Activated T-helper 1 cell treated with anti-CD3 and anti-CD28 coated beads, Interleukin-12 subunit alpha, Interleukin-12 subunit beta, Interleukin-2, Interleukin-4 antibody, amounts not matched to agents 30 ng/mL and 10 ng/mL and 1 ng/mL, durations not matched to agents 14 hours and 24 hours and 36 hours (primary cell): ENCODE measurements at regions not wholly inside any gene's neighbourhood (a gene's known extent, or its start where the extent isn't known, plus 50 kb on each side); places are given as distances from the start of the nearest gene placed in this dataset.

ENCODE experiments used
- DNase-seq: peaks from one replicate; pipeline ENCODE4 v3.0.0; 2021; ENCODE audit warnings: low spot score
- H3K27ac Mint-ChIP-seq: one replicate; pipeline ENCODE4 v1.8.0; 2021; ENCODE audit warnings: mild to moderate bottlenecking, mixed read lengths
- H3K27me3 Mint-ChIP-seq: one replicate; pipeline ENCODE4 v1.8.0; 2022; ENCODE audit warnings: mild to moderate bottlenecking, moderate library complexity, mixed read lengths; ENCODE audit not compliant: insufficient read depth
- H3K36me3 Mint-ChIP-seq: one replicate; pipeline ENCODE4 v1.8.0; 2021; ENCODE audit warnings: low read depth, mixed read lengths
- H3K4me1 Mint-ChIP-seq: one replicate; pipeline ENCODE4 v1.8.0; 2021; ENCODE audit warnings: low read depth, mixed read lengths
- H3K4me3 Mint-ChIP-seq: one replicate; pipeline ENCODE4 v1.8.0; 2021; ENCODE audit warnings: mild to moderate bottlenecking, moderate library complexity, mixed read lengths
- H3K9me3 Mint-ChIP-seq: one replicate; pipeline ENCODE4 v1.8.0; 2021; ENCODE audit warnings: mixed read lengths
- intact Hi-C: fragments of 100-400 bp; cut with micrococcal nuclease; formaldehyde crosslinking; loops from one replicate; pipeline ENCODE4 v1.15.1; 2024

DNA sequence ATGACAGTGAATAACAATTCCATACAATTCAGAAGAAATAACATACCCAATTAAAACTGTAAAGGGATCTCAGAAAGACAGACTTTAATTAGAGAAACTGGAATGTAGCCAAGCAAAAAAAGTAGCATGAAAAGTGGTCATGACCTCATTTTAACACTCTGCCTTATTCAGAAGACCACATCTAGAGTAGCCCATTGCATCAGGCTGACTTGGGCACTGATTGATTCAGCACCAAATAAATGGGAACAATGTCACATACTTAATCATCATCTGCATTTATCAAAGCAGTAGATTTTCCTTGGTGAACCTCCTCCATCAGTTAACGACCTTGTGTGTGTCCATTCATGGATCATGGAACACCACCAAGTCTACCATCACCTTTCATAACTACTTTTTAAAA lies 992.1 kb downstream of the NR2F1-AS1 start:
- Mint-ChIP-seq H3K9me3 (no peaks in the 10 kb centered on the region), H3K36me3 (no peaks in the 10 kb centered on the region), H3K27ac (no peak overlapping the region), H3K4me1 (no peaks in the 10 kb centered on the region), H3K27me3 (no peaks in the 10 kb centered on the region), H3K4me3 (no peak overlapping the region)
- DNase-seq: no peak
- intact Hi-C loops: no loop called here

DNA sequence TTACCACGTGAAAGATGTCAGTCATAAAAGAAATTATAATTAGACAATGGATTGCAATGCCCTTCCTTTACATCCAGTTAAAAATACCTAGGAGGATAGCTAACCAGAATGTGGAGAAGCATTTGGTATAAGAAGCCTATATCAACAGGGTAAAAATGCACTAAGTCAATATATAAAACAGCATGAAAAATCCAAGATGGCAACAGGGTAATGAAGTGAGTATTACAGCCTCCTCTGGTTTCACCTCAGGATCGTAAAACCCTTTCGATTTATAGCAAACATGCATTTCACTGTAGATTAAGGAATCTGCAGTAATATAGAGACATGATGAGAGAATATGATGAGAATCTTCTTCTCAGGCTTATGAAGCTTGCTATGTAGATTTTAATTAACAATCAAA lies 999.3 kb downstream of the NR2F1-AS1 start:
- Mint-ChIP-seq H3K27me3 (no peaks in the 10 kb centered on the region), H3K4me3 (no peak overlapping the region), H3K4me1 (no peaks in the 10 kb centered on the region), H3K9me3 (no peaks in the 10 kb centered on the region), H3K36me3 (no peaks in the 10 kb centered on the region), H3K27ac (no peak overlapping the region)
- intact Hi-C loops: no loop called here
- DNase-seq: no peak

DNA sequence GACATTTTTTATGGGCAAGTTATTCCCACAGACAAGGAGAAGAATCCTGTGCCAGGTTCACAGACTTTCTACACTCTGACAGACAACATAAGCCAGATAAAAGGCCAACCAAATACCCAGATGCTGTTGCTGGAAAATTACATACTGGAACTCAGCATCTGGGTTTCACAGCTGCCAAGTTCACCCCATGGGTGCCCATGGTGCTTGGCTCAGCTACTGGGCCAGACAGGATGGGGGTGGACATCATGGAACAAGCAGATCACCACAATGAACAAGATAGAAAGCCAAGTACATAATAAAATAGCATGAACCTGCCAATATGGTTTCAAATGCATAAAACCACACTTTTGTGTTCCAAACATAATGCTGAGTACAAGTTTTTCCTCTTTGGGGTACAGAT lies 999.8 kb downstream of the NR2F1-AS1 start:
- no peaks in the 10 kb centered on the region for H3K9me3 Mint-ChIP-seq
- H3K4me1 Mint-ChIP-seq: no peaks in the 10 kb centered on the region
- intact Hi-C loops: no loop called here
- no peak overlapping the region for H3K4me3 Mint-ChIP-seq
- H3K27me3 Mint-ChIP-seq: no peaks in the 10 kb centered on the region
- no peaks in the 10 kb centered on the region for H3K36me3 Mint-ChIP-seq
- no peak overlapping the region for H3K27ac Mint-ChIP-seq
- DNase-seq: no peak

GRCh38 chr5:92580814-92581213 lies 1000.2 kb downstream of the NR2F1-AS1 start:
- no peak for DNase-seq
- Mint-ChIP-seq H3K27me3 (no peaks in the 10 kb centered on the region), H3K27ac (no peak overlapping the region), H3K9me3 (no peaks in the 10 kb centered on the region), H3K36me3 (no peaks in the 10 kb centered on the region), H3K4me1 (no peaks in the 10 kb centered on the region), H3K4me3 (no peak overlapping the region)
- intact Hi-C loops: no loop called here

GRCh38 chr5:92574023-92574422 lies 1007.0 kb downstream of the NR2F1-AS1 start:
- Mint-ChIP-seq H3K27ac (no peak overlapping the region), H3K4me1 (no peaks in the 10 kb centered on the region), H3K9me3 (no peaks in the 10 kb centered on the region), H3K36me3 (no peaks in the 10 kb centered on the region), H3K27me3 (no peaks in the 10 kb centered on the region), H3K4me3 (no peak overlapping the region)
- no peak for DNase-seq
- intact Hi-C loops: no loop called here

DNA sequence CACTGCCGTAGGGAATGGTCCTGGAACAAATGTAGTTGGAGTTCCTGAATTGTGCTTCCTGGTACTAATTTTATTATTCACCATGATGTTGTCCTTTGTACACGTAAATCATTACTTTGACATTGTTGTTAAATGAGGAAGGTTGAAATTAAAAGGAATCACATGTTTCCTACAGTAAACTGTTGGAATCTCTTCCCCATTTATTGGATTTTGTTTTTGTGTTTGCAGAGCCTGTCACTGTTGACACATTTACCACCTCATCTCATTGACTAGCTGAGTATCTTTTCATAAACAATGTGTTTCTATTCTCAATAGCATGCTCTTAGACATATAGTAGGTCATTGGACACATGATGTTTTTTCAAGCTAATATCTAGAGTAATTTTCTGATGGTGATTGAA lies 1012.5 kb downstream of the NR2F1-AS1 start:
- Mint-ChIP-seq H3K4me1 (no peaks in the 10 kb centered on the region), H3K27ac (no peak overlapping the region), H3K9me3 (no peaks in the 10 kb centered on the region), H3K4me3 (no peak overlapping the region), H3K36me3 (no peaks in the 10 kb centered on the region), H3K27me3 (no peaks in the 10 kb centered on the region)
- intact Hi-C loops: no loop called here
- DNase-seq: no peak

DNA sequence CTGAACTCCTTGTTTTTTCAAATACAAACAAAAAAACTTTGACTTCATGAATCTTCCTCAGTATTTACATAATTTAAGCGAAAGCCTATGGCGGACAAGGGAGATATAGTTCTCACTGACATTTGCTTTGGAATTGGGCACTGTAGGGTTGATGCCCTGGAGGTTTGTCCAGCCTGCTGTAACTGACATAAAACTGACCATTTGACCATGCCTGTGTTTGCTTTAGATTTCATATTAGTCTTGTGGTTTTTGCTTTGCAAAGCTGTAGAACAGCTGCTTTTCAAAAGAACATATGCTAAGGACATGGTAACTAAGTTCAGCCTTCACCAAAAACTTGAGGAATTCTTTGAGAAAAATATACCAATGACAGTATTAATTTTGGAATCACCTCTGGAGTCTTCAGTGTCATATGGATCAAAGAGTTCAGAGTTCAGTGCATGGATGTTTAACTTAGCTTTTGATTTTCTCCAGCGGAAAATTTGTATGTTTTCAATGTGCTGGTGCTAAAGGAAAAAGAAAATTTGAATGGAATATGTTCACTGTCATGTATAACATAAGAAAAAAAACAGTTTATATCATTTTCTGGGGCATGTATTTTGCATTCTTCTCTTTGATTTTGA lies 1013.1 kb downstream of the NR2F1-AS1 start:
- H3K36me3 Mint-ChIP-seq: no peaks in the 10 kb centered on the region
- H3K27ac Mint-ChIP-seq: no peak overlapping the region
- no peaks in the 10 kb centered on the region for H3K27me3 Mint-ChIP-seq
- DNase-seq: no peak
- no peaks in the 10 kb centered on the region for H3K4me1 Mint-ChIP-seq
- intact Hi-C loops: no loop called here
- no peak overlapping the region for H3K4me3 Mint-ChIP-seq
- no peaks in the 10 kb centered on the region for H3K9me3 Mint-ChIP-seq

DNA sequence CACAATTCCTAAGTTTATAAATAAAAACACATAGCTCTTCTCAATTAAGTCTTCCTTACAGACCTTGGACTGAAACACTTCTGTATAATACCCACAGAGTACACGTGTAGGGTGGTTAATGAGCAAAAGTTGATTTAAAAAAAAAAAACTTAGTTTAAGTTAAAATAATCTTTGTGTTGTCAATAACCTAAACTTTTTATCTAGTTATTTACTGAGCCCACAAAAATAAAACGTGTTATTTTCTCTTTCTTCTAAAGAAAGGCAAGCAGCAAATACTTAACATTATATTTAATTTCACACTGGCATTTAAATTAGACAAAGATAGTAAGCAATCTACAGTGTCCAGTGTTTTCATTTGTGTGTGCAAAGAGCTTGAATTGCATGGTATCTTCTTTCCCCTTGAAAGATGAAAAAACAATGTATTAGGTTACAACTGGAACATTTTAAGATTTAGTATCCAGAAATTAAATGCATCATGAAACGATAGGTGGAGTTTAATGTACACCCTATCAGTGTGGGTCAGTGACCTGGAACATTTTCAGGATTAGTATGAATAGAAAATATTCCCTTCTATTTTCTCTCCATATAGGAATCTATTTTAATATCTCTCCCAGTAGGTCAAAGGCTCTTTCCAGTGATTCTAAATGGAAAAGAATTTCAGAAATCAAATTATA lies 1014.8 kb downstream of the NR2F1-AS1 start:
- no peaks in the 10 kb centered on the region for H3K36me3 Mint-ChIP-seq
- no peaks in the 10 kb centered on the region for H3K27me3 Mint-ChIP-seq
- no peaks in the 10 kb centered on the region for H3K9me3 Mint-ChIP-seq
- H3K4me1 Mint-ChIP-seq: no peaks in the 10 kb centered on the region
- intact Hi-C loops: no loop called here
- no peak overlapping the region for H3K27ac Mint-ChIP-seq
- H3K4me3 Mint-ChIP-seq: no peak overlapping the region
- no peak for DNase-seq

DNA sequence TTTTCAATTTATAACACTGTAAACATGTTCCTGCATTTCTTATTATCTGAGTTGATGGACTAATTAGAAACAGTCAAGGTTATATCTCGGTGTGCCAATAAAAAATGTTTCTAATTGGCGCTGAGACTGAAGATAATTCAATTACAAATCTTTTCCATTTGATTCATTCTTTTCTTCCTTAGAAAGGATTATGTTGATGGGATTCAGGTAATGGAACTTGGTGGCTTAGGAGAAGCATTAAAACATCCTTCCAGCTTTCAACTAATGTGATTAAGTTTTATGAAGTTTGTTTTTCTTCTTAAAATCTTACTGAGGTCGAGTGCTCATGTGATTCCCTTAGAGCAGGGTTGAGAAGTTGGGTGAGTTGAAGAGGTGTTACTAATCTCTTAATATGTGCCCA lies 1015.3 kb downstream of the NR2F1-AS1 start:
- intact Hi-C loops: no loop called here
- H3K36me3 Mint-ChIP-seq: no peaks in the 10 kb centered on the region
- H3K4me1 Mint-ChIP-seq: no peaks in the 10 kb centered on the region
- no peak for DNase-seq
- no peaks in the 10 kb centered on the region for H3K27me3 Mint-ChIP-seq
- no peak overlapping the region for H3K4me3 Mint-ChIP-seq
- H3K9me3 Mint-ChIP-seq: no peaks in the 10 kb centered on the region
- no peak overlapping the region for H3K27ac Mint-ChIP-seq

DNA sequence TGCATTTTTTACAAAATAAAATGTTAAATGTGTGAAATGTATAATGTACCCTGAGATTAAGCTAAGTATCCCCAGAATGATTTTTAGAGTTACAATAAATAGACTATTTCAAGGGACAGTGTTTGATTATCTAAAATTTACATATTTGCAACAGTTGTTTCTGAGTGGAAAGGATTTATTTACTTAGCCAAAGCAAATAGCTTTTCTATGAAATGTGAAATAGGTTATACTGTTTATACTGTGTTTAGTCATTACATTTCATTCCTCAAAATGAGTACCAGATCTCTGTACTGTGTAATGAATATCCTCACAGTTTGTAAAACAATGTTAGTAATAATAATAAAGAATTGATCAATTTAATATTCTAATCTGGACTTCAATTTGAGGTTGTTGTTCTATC lies 1019.0 kb downstream of the NR2F1-AS1 start:
- no peaks in the 10 kb centered on the region for H3K4me1 Mint-ChIP-seq
- intact Hi-C loops: no loop called here
- DNase-seq: no peak
- H3K36me3 Mint-ChIP-seq: no peaks in the 10 kb centered on the region
- no peaks in the 10 kb centered on the region for H3K27me3 Mint-ChIP-seq
- no peak overlapping the region for H3K4me3 Mint-ChIP-seq
- H3K9me3 Mint-ChIP-seq: no peaks in the 10 kb centered on the region
- H3K27ac Mint-ChIP-seq: no peak overlapping the region

GRCh38 chr5:92561411-92561959 lies 1019.5 kb downstream of the NR2F1-AS1 start:
- Mint-ChIP-seq H3K27me3 (no peaks in the 10 kb centered on the region), H3K9me3 (no peaks in the 10 kb centered on the region), H3K4me1 (no peaks in the 10 kb centered on the region), H3K27ac (no peak overlapping the region), H3K4me3 (no peak overlapping the region), H3K36me3 (no peaks in the 10 kb centered on the region)
- intact Hi-C loops: no loop called here
- no peak for DNase-seq

- Mint-ChIP-seq H3K27me3 (no peaks in the 10 kb centered on the region), H3K9me3 (no peaks in the 10 kb centered on the region), H3K27ac (no peak overlapping the region), H3K4me1 (no peaks in the 10 kb centered on the region), H3K4me3 (no peak overlapping the region), H3K36me3 (no peaks in the 10 kb centered on the region)
- no peak for DNase-seq
- intact Hi-C loops: no loop called here
Observed at GRCh38 chr5:92560698-92561401, 1020.2 kb downstream of the NR2F1-AS1 start.

- Mint-ChIP-seq H3K27me3 (no peaks in the 10 kb centered on the region), H3K36me3 (no peaks in the 10 kb centered on the region), H3K27ac (no peak overlapping the region), H3K4me3 (no peak overlapping the region), H3K9me3 (no peaks in the 10 kb centered on the region), H3K4me1 (no peaks in the 10 kb centered on the region)
- DNase-seq: no peak
- intact Hi-C loops: no loop called here
Observed at GRCh38 chr5:92559781-92560180, 1021.2 kb downstream of the NR2F1-AS1 start.
